Eye (tissue), 1 donor: ENCODE measurements at regions not wholly inside any gene's neighbourhood (a gene's known extent, or its start where the extent isn't known, plus 50 kb on each side); places are given as distances from the start of the nearest gene placed in this dataset.
"Not testable (repeated sequence)": the region's sequence is repeated elsewhere in the genome, so short reads cannot be mapped to it uniquely, and the experiment has no call there.

Experiments used
- DNase-seq: peaks from one replicate; pipeline ENCODE4 v3.0.0-alpha.2; 2015

GRCh38 chr12:68481181-68481941, 129.3 kb upstream of the RAP1B start:
- no peak for DNase-seq

GRCh38 chr12:68482014-68482413, 128.7 kb upstream of the RAP1B start:
- DNase-seq = no peak

- DNase-seq = no peak
Measured at GRCh38 chr12:68482660-68483059, 128.0 kb upstream of the RAP1B start.

GRCh38 chr12:68483592-68484383, 126.9 kb upstream of the RAP1B start:
- no peak for DNase-seq

GRCh38 chr12:68484578-68484977, 126.1 kb upstream of the RAP1B start:
- DNase-seq = not testable (repeated sequence)

GRCh38 chr12:68486449-68486848, 124.2 kb upstream of the RAP1B start:
- not testable (repeated sequence) for DNase-seq

- DNase-seq = no peak
Measured at GRCh38 chr12:68487721-68488309, 122.9 kb upstream of the RAP1B start.

GRCh38 chr12:68489273-68489672, 121.4 kb upstream of the RAP1B start:
- DNase-seq = no peak

GRCh38 chr12:68490476-68490875, 120.2 kb upstream of the RAP1B start:
- DNase-seq = no peak

- no peak for DNase-seq
Measured at GRCh38 chr12:68491204-68491960, 119.3 kb upstream of the RAP1B start.

- no peak for DNase-seq
Measured at GRCh38 chr12:68495336-68496070, 115.2 kb upstream of the RAP1B start.

GRCh38 chr12:68497107-68497506, 113.6 kb upstream of the RAP1B start:
- DNase-seq = no peak

- DNase-seq = no peak
Measured at GRCh38 chr12:68497702-68498101, 113.0 kb upstream of the RAP1B start.

GRCh38 chr12:68498736-68499135, 112.0 kb upstream of the RAP1B start:
- no peak for DNase-seq

- DNase-seq = no peak
Measured at GRCh38 chr12:68499616-68500015, 111.1 kb upstream of the RAP1B start.

GRCh38 chr12:68501226-68501625, 109.5 kb upstream of the RAP1B start:
- DNase-seq = no peak

- DNase-seq = no peak
Measured at GRCh38 chr12:68505970-68506369, 104.7 kb upstream of the RAP1B start.

GRCh38 chr12:68506619-68507018, 104.1 kb upstream of the RAP1B start:
- no peak for DNase-seq

GRCh38 chr12:68507657-68508056, 103.0 kb upstream of the RAP1B start:
- DNase-seq = no peak

GRCh38 chr12:68508576-68508975, 102.1 kb upstream of the RAP1B start:
- peak; percentile 26 for DNase-seq

GRCh38 chr12:68509242-68509641, 101.5 kb upstream of the RAP1B start:
- no peak for DNase-seq

GRCh38 chr12:68510397-68510796, 100.3 kb upstream of the RAP1B start:
- no peak for DNase-seq
